ENCODE measurements at regions not wholly inside any gene's neighbourhood (a gene's known extent, or its start where the extent isn't known, plus 50 kb on each side); places are given as distances from the start of the nearest gene placed in this dataset.

DNA sequence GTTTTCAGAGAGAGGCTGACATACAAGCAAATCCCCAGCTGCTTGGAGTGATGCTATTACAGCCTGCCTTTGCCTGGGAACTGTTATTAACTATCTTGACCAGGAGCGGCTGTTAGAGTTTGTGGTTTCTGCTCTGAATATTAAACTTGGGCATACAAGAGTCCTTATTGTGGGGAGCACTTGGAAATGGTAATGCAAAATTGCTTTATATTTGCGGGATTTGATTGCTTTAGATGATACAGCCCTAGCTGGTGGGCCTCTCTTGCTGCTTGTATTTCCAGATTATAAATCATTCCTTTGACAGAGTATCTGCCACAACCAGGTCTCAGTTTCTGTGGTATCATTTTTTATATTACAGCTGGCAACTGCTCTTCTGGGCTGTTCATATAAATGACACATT lies 101.9 kb upstream of the FAM204A start:
- TF ChIP-seq POLR2A (IDR thresholded peaks at IDR 0.05) (no peak), CTCF (IDR thresholded peaks at IDR 0.05) (no peak)

Data from suprapubic skin (tissue), 3 donors.